Endodermal cell (in vitro differentiated cells): ENCODE measurements at regions not wholly inside any gene's neighbourhood (a gene's known extent, or its start where the extent isn't known, plus 50 kb on each side); places are given as distances from the start of the nearest gene placed in this dataset.

ENCODE experiments used
- DNase-seq: peaks from one replicate; pipeline ENCODE4 v3.0.0-alpha.2; 2017
- H3K27ac ChIP-seq: 2 replicates; pipeline ENCODE4 v1.5.1; 2013; ENCODE audit warnings: mild to moderate bottlenecking, low read depth, low read length, moderate library complexity
- H3K27me3 ChIP-seq: 2 replicates; pipeline ENCODE4 v1.6.1; 2013; ENCODE audit warnings: mild to moderate bottlenecking, low read length, moderate library complexity; ENCODE audit not compliant: insufficient read depth, control insufficient read depth, poor library complexity, severe bottlenecking
- H3K36me3 ChIP-seq: 2 replicates; pipeline ENCODE4 v1.7.0; 2013; ENCODE audit warnings: mild to moderate bottlenecking, low read length, moderate library complexity; ENCODE audit not compliant: control insufficient read depth, insufficient read depth
- H3K4me1 ChIP-seq: one replicate; pipeline ENCODE4 v1.7.0; 2013; ENCODE audit warnings: low read length; ENCODE audit not compliant: control insufficient read depth, insufficient read depth
- H3K4me3 ChIP-seq: 2 replicates; pipeline ENCODE4 v1.5.1; 2013; ENCODE audit warnings: mild to moderate bottlenecking, low read length, moderate library complexity
- H3K9ac ChIP-seq: 2 replicates; pipeline ENCODE4 v1.6.1; 2013; ENCODE audit warnings: mild to moderate bottlenecking, low read length, moderate library complexity; ENCODE audit not compliant: poor library complexity, severe bottlenecking; ENCODE audit errors: extremely low read depth
- H3K9me3 ChIP-seq: 2 replicates; pipeline ENCODE4 v1.6.1; 2013; ENCODE audit warnings: mild to moderate bottlenecking, low read length, moderate library complexity; ENCODE audit not compliant: control insufficient read depth
- H3K27ac Mint-ChIP-seq: 2 replicates; pipeline ENCODE4 v1.8.0; 2020; ENCODE audit warnings: mixed read lengths
- H3K27me3 Mint-ChIP-seq: 2 replicates; pipeline ENCODE4 v1.8.0; 2021; ENCODE audit warnings: mild to moderate bottlenecking, mixed read lengths; ENCODE audit not compliant: insufficient read depth
- H3K36me3 Mint-ChIP-seq: 2 replicates; pipeline ENCODE4 v1.8.0; 2020; ENCODE audit warnings: low read depth, mixed read lengths
- H3K4me1 Mint-ChIP-seq: 2 replicates; pipeline ENCODE4 v1.8.0; 2020; ENCODE audit warnings: mixed read lengths
- H3K4me3 Mint-ChIP-seq: 2 replicates; pipeline ENCODE4 v1.8.0; 2020; ENCODE audit warnings: mild to moderate bottlenecking, moderate library complexity, mixed read lengths
- H3K9me3 Mint-ChIP-seq: 2 replicates; pipeline ENCODE4 v1.8.0; 2020; ENCODE audit warnings: mild to moderate bottlenecking, mixed read lengths
- WGBS, 2 experiments: methylation state at CpG; one replicate each; pipeline versions ENCODE4 v1.1.5 to v1.1.7; 2013; ENCODE audit warnings: missing lambda C conversion rate in 2 of 2, mixed read lengths in 1 of 2; ENCODE audit not compliant: insufficient coverage in 1 of 2, insufficient read length in 1 of 2; 5-methylcytosine and 5-hydroxymethylcytosine counted together
- TF ChIP-seq, protein P1 (sequence below): fragments of 200-600 bp; sonication (generic); conservative IDR thresholded peaks from 2 replicates; pipeline ENCODE4 v1.5.0; 2021; ENCODE audit warnings: antibody characterized with exemption, mild to moderate bottlenecking

DNA sequence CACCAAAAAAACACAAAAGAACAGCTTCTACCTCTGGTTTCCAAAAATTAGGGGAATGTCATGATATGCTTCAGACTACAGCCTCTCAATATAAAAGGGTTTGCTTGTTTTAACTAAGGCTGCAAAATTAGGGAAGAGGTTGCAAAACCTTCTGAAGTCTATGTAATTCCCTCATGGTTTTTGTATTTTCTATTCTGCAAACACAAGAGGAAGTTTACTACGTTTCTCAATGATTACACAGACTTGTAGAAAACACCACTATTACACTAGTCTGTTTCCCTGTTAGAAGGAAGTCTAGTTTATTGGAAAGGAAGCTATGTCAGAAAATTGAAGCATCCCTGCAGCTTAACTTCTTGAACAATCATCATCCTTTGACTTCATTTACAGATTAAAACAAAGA lies 229.7 kb upstream of the FMN2 start:
- no peaks in the 10 kb centered on the region for H3K36me3 ChIP-seq
- no peaks in the 10 kb centered on the region for H3K4me1 ChIP-seq
- no peaks in the 10 kb centered on the region for H3K9me3 ChIP-seq
- no peak overlapping the region for H3K9ac ChIP-seq
- H3K36me3 Mint-ChIP-seq: peaks cover 2% of the 10 kb centered on the region
- H3K4me3 ChIP-seq: no peak overlapping the region
- WGBS, 2 experiments: no CpG with 5 or more reads among the region's 1 CpG
- no peak for DNase-seq
- TF ChIP-seq, protein P1, sequence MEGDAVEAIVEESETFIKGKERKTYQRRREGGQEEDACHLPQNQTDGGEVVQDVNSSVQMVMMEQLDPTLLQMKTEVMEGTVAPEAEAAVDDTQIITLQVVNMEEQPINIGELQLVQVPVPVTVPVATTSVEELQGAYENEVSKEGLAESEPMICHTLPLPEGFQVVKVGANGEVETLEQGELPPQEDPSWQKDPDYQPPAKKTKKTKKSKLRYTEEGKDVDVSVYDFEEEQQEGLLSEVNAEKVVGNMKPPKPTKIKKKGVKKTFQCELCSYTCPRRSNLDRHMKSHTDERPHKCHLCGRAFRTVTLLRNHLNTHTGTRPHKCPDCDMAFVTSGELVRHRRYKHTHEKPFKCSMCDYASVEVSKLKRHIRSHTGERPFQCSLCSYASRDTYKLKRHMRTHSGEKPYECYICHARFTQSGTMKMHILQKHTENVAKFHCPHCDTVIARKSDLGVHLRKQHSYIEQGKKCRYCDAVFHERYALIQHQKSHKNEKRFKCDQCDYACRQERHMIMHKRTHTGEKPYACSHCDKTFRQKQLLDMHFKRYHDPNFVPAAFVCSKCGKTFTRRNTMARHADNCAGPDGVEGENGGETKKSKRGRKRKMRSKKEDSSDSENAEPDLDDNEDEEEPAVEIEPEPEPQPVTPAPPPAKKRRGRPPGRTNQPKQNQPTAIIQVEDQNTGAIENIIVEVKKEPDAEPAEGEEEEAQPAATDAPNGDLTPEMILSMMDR: no peak
- no peaks in the 10 kb centered on the region for H3K27me3 Mint-ChIP-seq
- no peak overlapping the region for H3K27ac Mint-ChIP-seq
- H3K27me3 ChIP-seq: no peaks in the 10 kb centered on the region
- peaks cover 2% of the 10 kb centered on the region for H3K4me1 Mint-ChIP-seq
- H3K4me3 Mint-ChIP-seq: no peak overlapping the region
- no peak overlapping the region for H3K27ac ChIP-seq
- H3K9me3 Mint-ChIP-seq: peaks cover 3% of the 10 kb centered on the region

DNA sequence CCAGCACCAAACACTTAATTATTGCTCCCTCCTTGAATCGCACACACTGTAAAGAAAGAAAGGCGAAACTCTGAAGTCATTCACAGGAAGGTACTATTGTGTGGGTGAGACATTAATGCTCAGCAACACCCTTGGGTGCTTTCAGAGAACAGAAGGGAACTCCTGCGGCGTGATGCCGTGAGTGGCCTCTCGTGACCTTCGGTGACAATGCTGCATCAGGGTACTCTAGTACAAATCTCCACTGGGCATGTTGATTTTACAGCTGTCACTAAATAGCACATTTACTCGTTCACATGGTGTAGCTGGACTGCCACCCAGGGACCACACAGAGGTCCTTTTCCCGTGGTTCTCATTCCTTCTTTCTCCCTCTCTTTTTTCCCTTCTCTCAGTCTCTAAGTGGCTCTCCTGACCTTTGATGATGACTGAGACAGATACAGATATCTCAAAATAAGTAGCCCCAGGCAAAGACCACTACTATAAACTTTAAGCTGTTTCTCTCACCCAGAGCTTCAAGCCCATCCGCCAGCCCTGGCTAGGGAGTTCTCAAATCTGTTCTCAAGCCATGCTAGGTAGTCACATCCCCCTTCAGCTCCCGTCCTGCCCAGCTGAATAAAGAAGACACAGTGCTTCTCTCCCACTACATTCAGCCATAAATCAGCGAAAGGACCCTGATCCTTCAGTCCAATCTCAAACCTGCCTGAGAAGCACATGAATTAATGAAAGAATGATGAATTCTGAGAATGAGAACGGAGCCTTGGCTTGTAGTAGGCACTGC lies 223.4 kb upstream of the FMN2 start:
- no peak overlapping the region for H3K4me3 ChIP-seq
- TF ChIP-seq, protein P1: no peak
- no peak for DNase-seq
- H3K27me3 Mint-ChIP-seq: no peaks in the 10 kb centered on the region
- H3K27me3 ChIP-seq: no peaks in the 10 kb centered on the region
- H3K9me3 ChIP-seq: no peaks in the 10 kb centered on the region
- H3K36me3 Mint-ChIP-seq: peaks cover 2% of the 10 kb centered on the region
- H3K27ac ChIP-seq: no peak overlapping the region
- WGBS, 2 experiments: 90 to 96% methylated on average over 9 to 13 of the region's 13 CpGs
- peaks cover 3% of the 10 kb centered on the region for H3K9me3 Mint-ChIP-seq
- H3K4me1 Mint-ChIP-seq: peaks cover 5% of the 10 kb centered on the region
- no peaks in the 10 kb centered on the region for H3K36me3 ChIP-seq
- H3K4me3 Mint-ChIP-seq: no peak overlapping the region
- H3K4me1 ChIP-seq: no peaks in the 10 kb centered on the region
- H3K27ac Mint-ChIP-seq: no peak overlapping the region
- no peak overlapping the region for H3K9ac ChIP-seq

DNA sequence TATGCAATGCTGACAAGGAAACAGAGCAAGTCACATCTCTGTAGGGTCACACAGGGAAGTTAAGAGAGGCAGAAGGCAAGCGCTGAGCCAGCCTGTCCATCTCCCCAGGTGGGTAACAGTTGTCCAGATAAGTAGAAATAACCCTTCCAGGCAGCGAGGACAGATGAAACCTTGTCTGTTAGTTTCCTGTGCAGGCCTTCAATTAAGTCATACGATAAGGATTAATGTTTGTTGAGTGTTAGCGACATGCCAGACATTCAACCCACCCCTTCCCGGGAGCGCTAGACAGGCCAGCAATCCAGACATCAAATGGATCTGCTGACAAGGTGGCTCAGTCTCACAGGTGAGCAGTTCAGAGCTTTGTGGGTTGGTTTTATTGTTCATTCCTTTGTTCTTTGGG lies 221.5 kb upstream of the FMN2 start:
- Histone ChIP-seq H3K4me3 (no peak overlapping the region), H3K9ac (no peak overlapping the region), H3K9me3 (no peaks in the 10 kb centered on the region), H3K36me3 (no peaks in the 10 kb centered on the region), H3K27ac (no peak overlapping the region), H3K27me3 (no peaks in the 10 kb centered on the region), H3K4me1 (no peaks in the 10 kb centered on the region)
- WGBS, 2 experiments: 93 to 96% methylated on average over 3 to 6 of the region's 6 CpGs
- DNase-seq: no peak
- no peak overlapping the region for H3K27ac Mint-ChIP-seq
- H3K4me1 Mint-ChIP-seq: peaks cover 3% of the 10 kb centered on the region
- H3K4me3 Mint-ChIP-seq: no peak overlapping the region
- H3K27me3 Mint-ChIP-seq: no peaks in the 10 kb centered on the region
- TF ChIP-seq, protein P1: no peak
- H3K9me3 Mint-ChIP-seq: peaks cover 1% of the 10 kb centered on the region
- H3K36me3 Mint-ChIP-seq: peaks cover 2% of the 10 kb centered on the region
